GM12864 (cell line): ENCODE measurements at regions not wholly inside any gene's neighbourhood (a gene's known extent, or its start where the extent isn't known, plus 50 kb on each side); places are given as distances from the start of the nearest gene placed in this dataset.

Experiments used
- DNase-seq: peaks from one replicate; pipeline ENCODE4 v3.0.0-alpha.2; 2011; ENCODE audit warnings: low read depth
- H3K4me3 ChIP-seq: 2 replicates; pipeline ENCODE4 v1.5.1; 2011; ENCODE audit warnings: mild to moderate bottlenecking, low read depth, low read length, control low read depth
- CTCF ChIP-seq: IDR thresholded peaks from 2 replicates; pipeline ENCODE4 v1.5.1; 2011; ENCODE audit warnings: low read depth, mild to moderate bottlenecking, moderate library complexity, low read length, control low read depth, inconsistent platforms; ENCODE audit errors: missing control alignments

GRCh38 chr4:89398146-89398545 lies 90.5 kb upstream of the GPRIN3 start:
- DNase-seq, result no peak
- no peak for TF ChIP-seq CTCF
- H3K4me3 ChIP-seq, result no peak overlapping the region

- no peak for DNase-seq
- no peak for TF ChIP-seq CTCF
- H3K4me3 ChIP-seq, result no peak overlapping the region
Measured at GRCh38 chr4:89397441-89397840, 89.8 kb upstream of the GPRIN3 start.

- no peak for TF ChIP-seq CTCF
- H3K4me3 ChIP-seq, result no peak overlapping the region
- DNase-seq, result no peak
Measured at GRCh38 chr4:89382439-89382838, 74.8 kb upstream of the GPRIN3 start.

- no peak overlapping the region for H3K4me3 ChIP-seq
- no peak for TF ChIP-seq CTCF
- DNase-seq, result no peak
Measured at GRCh38 chr4:89380980-89381379, 73.4 kb upstream of the GPRIN3 start.

- TF ChIP-seq CTCF, result no peak
- no peak for DNase-seq
Measured at GRCh38 chr4:89379511-89380044, 72.0 kb upstream of the GPRIN3 start.

GRCh38 chr4:89373394-89373793 lies 65.8 kb upstream of the GPRIN3 start:
- no peak for DNase-seq
- TF ChIP-seq CTCF, result no peak
- no peak overlapping the region for H3K4me3 ChIP-seq

More at GRCh38 chr4:89379511-89380044, 72.0 kb upstream of the GPRIN3 start:
- no peak overlapping the region for H3K4me3 ChIP-seq

GRCh38 chr4:89371614-89372013 lies 64.0 kb upstream of the GPRIN3 start:
- TF ChIP-seq CTCF, result no peak
- H3K4me3 ChIP-seq, result no peak overlapping the region
- no peak for DNase-seq
